ENCODE measurements at regions not wholly inside any gene's neighbourhood (a gene's known extent, or its start where the extent isn't known, plus 50 kb on each side); places are given as distances from the start of the nearest gene placed in this dataset.
A peak's percentile ranks its signal among the peaks of the same experiment; 100 is the strongest.

GRCh38 chr6:164025180-164025579 is 610.7 kb downstream of the QKI start:
- no peak for DNase-seq (ENCODE audit: low read depth)

DNA sequence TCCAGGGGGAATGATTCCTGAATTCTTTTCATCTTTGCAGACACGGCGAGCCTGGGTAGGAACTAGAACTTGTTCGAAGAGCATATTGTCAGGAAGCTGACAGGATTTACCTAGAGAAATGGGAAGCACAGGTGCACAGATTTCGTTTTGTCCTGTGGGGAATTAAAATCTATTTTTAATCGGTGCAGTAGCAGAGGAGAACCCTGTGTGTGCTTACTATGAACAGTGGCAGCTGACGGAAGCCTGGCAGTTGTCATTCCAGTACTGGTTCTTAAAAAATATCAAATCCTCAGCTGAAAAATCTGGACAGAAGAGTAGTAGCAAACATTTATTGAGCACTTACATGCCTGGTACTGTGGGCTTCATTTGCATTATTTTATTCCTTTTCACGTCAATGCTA is 609.0 kb downstream of the QKI start:
- DNase-seq (ENCODE audit: low read depth) = no peak

GRCh38 chr6:164022632-164023031 is 608.1 kb downstream of the QKI start:
- DNase-seq (ENCODE audit: low read depth) = no peak

DNA sequence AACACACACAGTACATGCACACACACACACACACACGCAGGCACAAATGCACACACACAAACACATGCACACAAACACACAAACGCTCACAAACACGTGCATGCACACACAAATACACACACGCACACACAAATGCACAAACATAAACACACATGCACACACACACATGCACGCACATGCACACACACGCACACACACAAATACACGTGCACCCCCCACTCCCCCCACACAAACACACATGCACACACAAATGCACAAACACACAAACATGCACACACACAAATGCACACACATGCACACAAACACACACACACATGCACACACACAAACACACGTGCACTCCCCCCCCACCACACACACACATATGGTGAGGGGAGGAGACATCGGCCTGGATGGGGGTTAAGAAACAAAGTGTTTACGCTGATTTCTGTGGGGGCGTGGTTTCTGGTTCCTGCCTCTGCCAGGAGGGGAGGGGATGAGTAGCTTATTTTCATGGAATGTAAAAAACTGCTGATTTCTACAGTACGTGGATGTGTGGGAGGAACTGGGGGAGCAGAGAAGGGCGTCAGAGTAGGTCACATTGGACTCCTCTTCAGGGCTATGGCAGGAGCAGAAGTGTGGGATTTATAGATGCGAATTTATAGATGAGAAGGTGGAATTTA is 607.2 kb downstream of the QKI start:
- no peak for DNase-seq (ENCODE audit: low read depth)

DNA sequence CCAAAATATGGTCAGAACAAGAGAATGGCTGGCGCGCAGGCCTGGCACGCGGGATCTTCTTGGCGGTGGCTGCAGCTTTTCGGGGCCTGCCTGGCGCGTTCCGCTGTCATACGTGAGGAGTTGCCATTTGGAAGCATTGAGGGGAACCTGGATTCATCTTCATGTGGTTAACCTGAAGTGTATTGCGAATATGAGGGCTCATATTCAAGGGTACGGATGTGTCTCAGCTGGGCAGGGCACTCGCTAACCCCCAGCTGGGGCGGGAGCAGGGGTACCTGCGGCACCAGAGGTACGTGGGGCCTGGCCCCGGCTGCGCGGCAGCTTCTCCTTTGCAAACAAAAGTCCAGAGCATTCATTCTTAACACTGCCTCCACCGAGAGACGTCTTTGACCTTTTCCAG is 605.6 kb downstream of the QKI start:
- DNase-seq (ENCODE audit: low read depth) = no peak

DNA sequence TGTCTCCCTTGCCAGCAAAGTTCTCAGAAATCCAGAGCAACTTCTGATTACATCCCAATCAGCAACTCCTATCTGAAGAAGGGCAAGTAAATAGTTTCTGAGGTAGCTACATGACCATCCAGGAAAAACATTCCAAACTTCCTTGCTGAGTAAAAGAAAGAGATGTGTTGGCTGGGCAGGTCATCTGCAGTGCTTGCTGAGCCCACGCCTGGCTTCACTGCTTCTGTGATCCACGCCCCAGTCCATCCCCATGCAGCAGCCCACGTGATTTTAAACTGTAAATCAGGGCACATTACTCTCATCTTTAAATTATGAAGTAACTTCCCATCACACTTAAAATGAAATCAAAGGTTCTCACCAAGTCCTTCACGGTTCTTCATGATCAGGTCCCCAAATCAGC is 603.6 kb downstream of the QKI start:
- DNase-seq (ENCODE audit: low read depth) = no peak

DNA sequence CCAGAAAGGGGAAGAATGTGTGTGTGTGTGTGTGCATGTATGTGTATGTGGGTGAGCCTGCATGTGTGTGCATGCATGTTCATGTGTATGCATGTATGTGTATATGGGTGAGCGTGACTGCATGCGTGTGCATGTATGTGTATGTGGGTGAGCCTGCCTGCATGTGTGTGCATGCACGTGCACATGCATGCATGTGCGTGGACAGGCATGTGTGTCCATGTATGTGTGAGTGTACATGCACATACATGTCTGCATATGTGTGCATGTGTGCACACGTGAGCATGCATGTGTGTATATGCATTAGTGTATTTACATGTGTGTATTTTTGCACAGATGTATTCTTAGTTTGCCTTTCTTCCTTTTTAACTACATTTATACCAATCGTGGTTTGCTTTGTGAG is 601.5 kb downstream of the QKI start:
- DNase-seq (ENCODE audit: low read depth) = no peak

- DNase-seq (ENCODE audit: low read depth) = no peak
Measured at GRCh38 chr6:164015088-164015484, 600.6 kb downstream of the QKI start.

DNA sequence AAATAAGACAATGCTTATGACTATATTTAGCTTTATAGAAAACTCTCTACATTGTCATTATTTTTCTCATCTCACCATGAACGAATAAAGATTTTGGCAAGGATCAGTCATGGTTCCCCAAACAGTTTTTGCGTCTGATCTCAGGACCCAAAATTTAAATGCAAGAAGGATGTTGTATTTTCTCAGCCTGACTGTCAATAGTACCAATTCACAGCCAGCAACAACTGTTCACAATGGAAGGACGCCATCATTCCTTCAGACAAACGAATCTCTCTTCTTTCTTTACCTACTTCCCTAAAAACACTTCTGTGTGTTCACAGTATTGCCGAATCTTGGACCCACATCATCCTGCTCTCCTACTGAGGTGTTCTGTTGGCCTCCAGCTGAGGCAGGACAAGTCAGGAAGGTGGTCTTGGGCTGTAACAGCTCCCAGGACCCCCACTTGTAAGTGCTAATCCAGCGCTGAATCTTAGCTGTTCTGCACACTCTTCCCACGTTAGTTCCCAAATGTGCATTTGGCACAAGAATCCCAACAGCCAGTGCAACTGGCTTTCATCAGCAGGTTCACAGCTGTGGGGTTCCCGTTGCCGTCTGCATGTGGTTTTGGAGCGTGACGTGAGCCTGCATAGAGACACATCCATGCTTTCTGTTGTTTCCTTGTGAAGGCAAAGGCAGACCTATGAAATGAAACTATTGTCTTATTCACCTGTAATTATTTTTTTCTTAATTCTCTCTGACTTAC is 600.0 kb downstream of the QKI start:
- DNase-seq (ENCODE audit: low read depth) = no peak

DNA sequence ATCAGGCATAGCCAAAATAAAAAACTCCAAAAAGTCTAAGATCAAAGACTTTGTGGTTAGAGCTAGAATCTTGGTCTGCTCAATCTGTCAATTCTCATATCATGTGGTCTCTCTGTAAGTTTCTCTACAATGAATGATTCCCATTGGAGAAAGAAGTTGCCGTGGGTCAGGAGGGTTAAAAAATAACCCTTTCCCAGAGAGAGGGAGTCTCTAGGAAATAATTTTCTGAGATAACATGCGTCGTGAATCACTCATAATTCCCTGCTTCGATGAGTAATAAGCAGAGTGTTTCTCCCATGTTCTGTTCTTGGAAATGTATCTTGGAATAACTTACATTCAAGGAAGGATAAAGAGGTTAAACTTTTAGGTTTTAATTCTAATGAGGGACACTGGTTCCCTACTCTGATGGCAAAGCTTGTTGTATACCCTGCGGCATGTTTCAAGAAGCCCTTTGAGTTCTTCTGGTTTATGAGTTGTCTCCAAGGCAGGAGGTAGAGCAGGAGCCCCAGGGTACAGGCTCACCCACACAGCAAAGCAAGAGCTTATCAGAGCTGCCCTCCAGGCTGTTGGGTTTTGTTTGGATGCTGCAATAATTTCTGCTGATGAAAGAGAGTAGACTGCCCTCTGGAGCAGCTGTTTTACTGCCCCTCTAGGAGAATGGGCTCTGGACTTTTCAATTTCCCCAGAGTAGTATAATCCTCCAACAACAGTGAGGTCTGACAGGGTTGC is 599.1 kb downstream of the QKI start:
- DNase-seq (ENCODE audit: low read depth) = no peak

DNA sequence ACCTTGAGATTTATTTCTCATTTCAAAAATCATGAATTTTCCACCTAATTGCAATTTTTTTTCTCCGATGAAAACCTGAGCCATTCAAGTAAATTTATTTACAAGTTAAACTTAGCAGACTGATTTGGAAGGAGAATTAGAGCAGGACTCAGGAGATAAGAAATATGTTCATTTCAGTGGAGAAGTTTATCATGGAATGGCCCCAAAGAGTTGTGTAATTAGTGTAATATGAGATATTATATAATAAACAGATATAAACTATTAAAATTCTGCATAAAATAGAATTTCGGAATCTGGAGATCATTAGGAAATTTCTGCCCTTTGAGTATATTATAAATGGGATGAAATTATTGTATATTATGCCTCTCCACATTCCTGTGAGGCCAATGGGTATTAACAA is 596.8 kb downstream of the QKI start:
- DNase-seq (ENCODE audit: low read depth) = no peak

- DNase-seq (ENCODE audit: low read depth) = no peak
Measured at GRCh38 chr6:164010441-164011103, 596.1 kb downstream of the QKI start.

DNA sequence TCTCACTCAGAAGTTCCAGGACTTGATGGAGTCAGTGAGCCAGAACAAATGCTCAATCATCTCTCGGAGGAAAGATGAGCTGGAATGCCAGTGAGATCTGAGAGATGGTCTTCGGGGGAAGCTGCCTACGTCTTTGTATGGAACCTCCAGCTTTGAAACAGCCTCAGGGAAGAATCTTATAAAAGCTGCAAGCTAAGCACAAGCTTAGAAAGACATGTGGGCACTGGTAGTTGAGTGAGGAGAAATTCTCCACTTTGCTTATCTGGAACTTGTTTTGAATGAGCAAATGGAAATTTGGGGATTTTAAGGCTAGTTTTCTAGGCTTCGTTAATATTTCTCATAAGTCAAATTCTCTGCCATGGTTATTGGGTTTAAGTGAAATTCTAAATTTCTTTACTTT is 594.4 kb downstream of the QKI start:
- no peak for DNase-seq (ENCODE audit: low read depth)

DNA sequence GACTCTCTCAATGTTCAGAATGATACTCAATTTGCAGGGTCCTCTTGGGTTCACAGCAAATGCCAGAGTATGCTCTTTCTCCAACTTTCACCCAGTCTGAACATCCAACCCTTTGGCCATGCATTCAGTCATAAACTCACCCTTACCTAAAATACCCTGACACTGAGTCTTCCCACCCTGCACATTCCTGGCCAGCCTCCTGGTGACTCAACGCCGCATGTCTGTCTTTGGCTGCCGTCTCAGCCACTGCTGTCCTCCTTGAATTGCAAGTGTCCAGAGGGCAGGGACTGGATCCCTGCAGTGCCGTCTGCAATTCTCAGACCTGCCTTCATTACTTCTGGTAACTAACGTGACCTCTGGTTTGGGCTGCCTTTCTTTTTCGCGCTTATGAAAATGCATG is 593.4 kb downstream of the QKI start:
- DNase-seq (ENCODE audit: low read depth) = no peak

DNA sequence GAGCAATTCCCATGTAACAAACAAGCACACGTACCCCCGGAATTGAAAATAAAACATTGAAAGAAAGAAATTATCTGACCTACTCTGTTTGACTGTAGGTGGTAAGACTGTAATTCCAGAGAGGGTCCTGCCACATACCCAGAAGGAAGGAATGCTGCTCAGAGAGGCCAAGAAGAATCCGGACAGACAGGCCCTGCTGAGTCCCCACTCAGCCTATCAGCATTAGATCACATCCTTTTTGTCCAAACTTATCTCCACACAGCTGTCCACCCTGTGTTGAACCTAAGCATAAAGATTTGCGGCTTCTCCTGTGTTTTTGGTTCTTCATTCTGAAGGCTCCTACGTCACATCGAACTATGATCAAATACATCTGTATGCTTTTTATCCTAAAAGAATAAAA is 591.9 kb downstream of the QKI start:
- no peak for DNase-seq (ENCODE audit: low read depth)

DNA sequence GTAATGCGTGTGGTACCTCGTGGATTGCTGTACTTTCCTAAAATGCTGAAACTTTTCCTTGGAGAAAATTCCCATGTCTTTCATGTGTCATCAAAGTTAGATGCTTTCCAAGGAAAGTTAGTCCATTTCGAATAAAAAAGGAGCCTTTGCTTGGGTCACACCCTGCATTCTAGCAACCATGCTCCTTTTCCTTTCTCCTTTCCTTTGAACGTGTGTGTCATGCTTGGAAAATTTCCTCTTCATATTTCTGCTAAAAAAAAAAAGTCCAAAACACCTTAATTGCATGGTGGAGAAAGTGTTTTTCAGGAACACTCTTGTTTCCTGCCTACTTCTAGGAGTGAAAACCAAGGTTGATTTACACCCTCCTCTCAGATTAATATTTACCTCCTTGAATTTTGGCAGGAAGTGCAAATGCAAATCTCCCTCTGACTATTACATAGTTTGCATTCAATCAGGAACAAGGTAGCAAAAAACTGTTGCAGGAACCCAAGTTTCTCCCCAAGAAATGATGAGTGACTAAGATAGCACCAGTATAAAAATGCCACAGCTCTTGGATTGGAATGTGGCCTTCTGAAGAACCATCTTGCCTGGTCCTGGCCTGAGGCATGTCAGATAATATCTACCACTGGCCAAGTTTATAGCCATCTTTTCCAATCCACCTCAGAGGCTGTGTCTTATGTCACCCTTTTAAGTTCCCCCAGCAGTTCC is 590.6 kb downstream of the QKI start:
- DNase-seq (ENCODE audit: low read depth) = peak; percentile 40

- DNase-seq (ENCODE audit: low read depth) = no peak
Measured at GRCh38 chr6:164000276-164000675, 585.8 kb downstream of the QKI start.

GRCh38 chr6:163999475-164000125 is 585.1 kb downstream of the QKI start:
- DNase-seq (ENCODE audit: low read depth) = no peak

DNA sequence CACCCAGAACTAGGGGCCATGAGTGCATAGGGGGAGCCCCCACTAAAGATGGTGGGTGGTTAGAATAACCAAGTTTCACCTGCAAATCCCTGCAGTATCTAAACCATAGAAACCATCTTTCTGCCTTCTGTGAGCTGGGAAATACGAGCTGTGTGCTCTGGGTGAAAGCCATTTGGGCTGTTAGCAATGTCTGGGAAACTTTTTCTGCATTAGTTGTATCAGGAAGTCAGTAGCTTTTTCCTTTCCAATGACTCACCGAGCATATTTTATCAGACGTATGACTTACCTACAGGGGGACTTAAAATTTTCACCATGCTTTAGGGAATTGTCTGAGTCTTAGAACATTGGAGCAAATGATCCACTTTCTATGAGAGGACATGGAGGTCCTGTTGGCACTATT is 584.0 kb downstream of the QKI start:
- peak; percentile 27 for DNase-seq (ENCODE audit: low read depth)

DNA sequence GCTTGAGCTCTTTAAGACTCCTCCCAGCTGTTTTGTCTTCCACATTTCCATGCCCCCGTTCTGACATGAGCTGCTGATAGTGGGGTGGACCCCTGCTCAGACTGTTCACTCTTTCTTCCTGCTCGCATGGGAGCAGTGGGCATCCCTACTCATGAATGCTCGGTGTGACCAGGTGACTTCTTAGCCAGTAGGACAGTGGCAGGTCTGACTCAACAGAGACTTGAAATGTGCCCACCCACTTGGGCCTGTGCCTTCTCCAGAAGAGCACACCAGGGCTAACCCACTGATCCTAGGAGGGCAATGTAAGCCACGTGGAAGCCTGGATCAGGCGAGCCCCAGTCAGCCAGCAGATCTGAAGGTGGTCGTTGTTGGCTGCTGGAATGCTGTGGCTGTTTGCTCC is 582.0 kb downstream of the QKI start:
- DNase-seq (ENCODE audit: low read depth) = no peak

- no peak for DNase-seq (ENCODE audit: low read depth)
Measured at GRCh38 chr6:163994566-163994965, 580.0 kb downstream of the QKI start.

Data from renal cortical epithelial cell (primary cell).